ENCODE measurements at regions not wholly inside any gene's neighbourhood (a gene's known extent, or its start where the extent isn't known, plus 50 kb on each side); places are given as distances from the start of the nearest gene placed in this dataset.
A peak's percentile ranks its signal among the peaks of the same experiment; 100 is the strongest.
"Not testable (repeated sequence)": the region's sequence is repeated elsewhere in the genome, so short reads cannot be mapped to it uniquely, and the experiment has no call there.

GRCh38 chr2:89145342-89145741, 453.9 kb downstream of the RPIA start:
- not testable (repeated sequence) for DNase-seq (ENCODE audit: low read depth in 2 of 2)

GRCh38 chr2:89148256-89148655, 456.8 kb downstream of the RPIA start:
- not testable (repeated sequence) for DNase-seq (ENCODE audit: low read depth in 2 of 2)

- not testable (repeated sequence) for DNase-seq (ENCODE audit: low read depth in 2 of 2)
Measured at GRCh38 chr2:89151699-89152098, 460.2 kb downstream of the RPIA start.

- not testable (repeated sequence) for DNase-seq (ENCODE audit: low read depth in 2 of 2)
Measured at GRCh38 chr2:89152501-89152900, 461.0 kb downstream of the RPIA start.

- DNase-seq (ENCODE audit: low read depth in 2 of 2): not testable (repeated sequence)
Measured at GRCh38 chr2:89153210-89153609, 461.7 kb downstream of the RPIA start.

GRCh38 chr2:89154247-89154682, 462.8 kb downstream of the RPIA start:
- not testable (repeated sequence) for DNase-seq (ENCODE audit: low read depth in 2 of 2)

GRCh38 chr2:89160306-89160705, 468.8 kb downstream of the RPIA start:
- DNase-seq (ENCODE audit: low read depth in 2 of 2): not testable (repeated sequence)

- not testable (repeated sequence) for DNase-seq (ENCODE audit: low read depth in 2 of 2)
Measured at GRCh38 chr2:89161626-89162025, 470.2 kb downstream of the RPIA start.

- DNase-seq (ENCODE audit: low read depth in 2 of 2): not testable (repeated sequence)
Measured at GRCh38 chr2:89170506-89171173, 479.2 kb downstream of the RPIA start.

- DNase-seq (ENCODE audit: low read depth in 2 of 2): not testable (repeated sequence)
Measured at GRCh38 chr2:89171174-89171519, 479.7 kb downstream of the RPIA start.

- not testable (repeated sequence) for DNase-seq (ENCODE audit: low read depth in 2 of 2)
Measured at GRCh38 chr2:89177004-89177403, 485.5 kb downstream of the RPIA start.

GRCh38 chr2:89182221-89182620, 490.7 kb downstream of the RPIA start:
- DNase-seq (ENCODE audit: low read depth in 2 of 2): not testable (repeated sequence)

- not testable (repeated sequence) for DNase-seq (ENCODE audit: low read depth in 2 of 2)
Measured at GRCh38 chr2:89184746-89185145, 493.3 kb downstream of the RPIA start.

- not testable (repeated sequence) for DNase-seq (ENCODE audit: low read depth in 2 of 2)
Measured at GRCh38 chr2:89195636-89196251, 504.3 kb downstream of the RPIA start.

- not testable (repeated sequence) for DNase-seq (ENCODE audit: low read depth in 2 of 2)
Measured at GRCh38 chr2:89196719-89197118, 505.2 kb downstream of the RPIA start.

GRCh38 chr2:89198026-89198425, 506.6 kb downstream of the RPIA start:
- DNase-seq (ENCODE audit: low read depth in 2 of 2): not testable (repeated sequence)

GRCh38 chr2:89199453-89200246, 508.2 kb downstream of the RPIA start:
- not testable (repeated sequence) for DNase-seq (ENCODE audit: low read depth in 2 of 2)

- not testable (repeated sequence) for DNase-seq (ENCODE audit: low read depth in 2 of 2)
Measured at GRCh38 chr2:89200247-89200527, 508.7 kb downstream of the RPIA start.

GRCh38 chr2:89202518-89202917, 511.0 kb downstream of the RPIA start:
- not testable (repeated sequence) for DNase-seq (ENCODE audit: low read depth in 2 of 2)

- DNase-seq (ENCODE audit: low read depth in 2 of 2): peak; percentile 5 to 25
Measured at GRCh38 chr2:89205153-89205552, 513.7 kb downstream of the RPIA start.

- DNase-seq (ENCODE audit: low read depth in 2 of 2): peak in 1 of 2 donors; percentile 69
Measured at GRCh38 chr2:89208144-89208932, 516.9 kb downstream of the RPIA start.

- peak; percentile 11 to 35 for DNase-seq (ENCODE audit: low read depth in 2 of 2)
Measured at GRCh38 chr2:89213151-89213550, 521.7 kb downstream of the RPIA start.

Data from dermis microvascular lymphatic vessel endothelial cell (primary cell).